B cell (primary cell): ENCODE measurements at regions not wholly inside any gene's neighbourhood (a gene's known extent, or its start where the extent isn't known, plus 50 kb on each side); places are given as distances from the start of the nearest gene placed in this dataset.

Source experiments
- ATAC-seq: fragments of 200-7000 bp; cut with Tn5 transposase; one replicate; pipeline ENCODE4 v1.10.0; 2021; ENCODE audit warnings: low read depth, mild to moderate bottlenecking, moderate number of reproducible peaks, moderate library complexity
- CTCF ChIA-PET: fragments of 350-600 bp; sonication (Branson Sonifier 250); formaldehyde crosslinking; loops from one replicate; lab custom pipeline; 2021; ENCODE audit warnings: antibody characterized with exemption, inconsistent platforms; lab: Charles Lee
- POLR2A ChIA-PET: fragments of 350-600 bp; sonication (Branson Sonifier 250); formaldehyde crosslinking; loops from one replicate; lab custom pipeline; 2021; ENCODE audit warnings: antibody characterized with exemption; lab: Charles Lee
- DNase-seq: peaks from one replicate; pipeline ENCODE4 v3.0.0; 2013
- H2AFZ ChIP-seq: 2 replicates; pipeline ENCODE4 v1.6.1; 2012; ENCODE audit warnings: mild to moderate bottlenecking, low read depth, low read length; ENCODE audit not compliant: insufficient read depth, poor library complexity, severe bottlenecking
- H3K27ac ChIP-seq, 2 donors: 1 replicate in 1 of 2; 2 replicates in 1 of 2; pipeline ENCODE4 v1.5.1; 2012 to 2013; ENCODE audit warnings: low read length in 2 of 2, mild to moderate bottlenecking in 2 of 2, moderate library complexity in 1 of 2
- H3K27me3 ChIP-seq, 4 experiments: fragments of 200-600 bp in 1 of 4; sonication (generic) in 1 of 4; replicated peaks in 1 of 4; 1 replicate in 2 of 4; 2 replicates in 2 of 4; pipeline versions ENCODE4 v1.6.1 to v1.7.0; 2013 to 2016; ENCODE audit warnings: low read length in 3 of 4, mild to moderate bottlenecking in 2 of 4, mixed read lengths in 1 of 4, moderate library complexity in 1 of 4; ENCODE audit not compliant: insufficient read depth in 4 of 4, control insufficient read depth in 3 of 4; ENCODE audit errors: control extremely low read depth in 1 of 4
- H3K36me3 ChIP-seq, 2 experiments: replicated peaks in 1 of 2; 1 replicate in 1 of 2; 2 replicates in 1 of 2; pipeline versions ENCODE4 v1.6.1 to v1.7.1; 2013; ENCODE audit warnings: low read length in 1 of 2; ENCODE audit not compliant: insufficient read depth in 2 of 2, control insufficient read depth in 1 of 2; ENCODE audit errors: control extremely low read depth in 1 of 2, extremely low read depth in 1 of 2
- H3K4me1 ChIP-seq, 2 donors: fragments of 200-600 bp in 1 of 2; sonication (generic) in 1 of 2; 1 replicate in 1 of 2; 2 replicates in 1 of 2; pipeline versions ENCODE4 v1.5.1 to v1.6.1; 2013 to 2017; ENCODE audit warnings: low read length in 2 of 2; ENCODE audit not compliant: control insufficient read depth in 2 of 2, insufficient read depth in 2 of 2
- H3K4me2 ChIP-seq: replicated peaks from 2 replicates; pipeline ENCODE3; 2012; ENCODE audit warnings: mild to moderate bottlenecking, low read depth, low read length; ENCODE audit not compliant: poor library complexity, severe bottlenecking
- H3K4me3 ChIP-seq, 5 experiments: fragments of 200-600 bp in 1 of 5; sonication (generic) in 1 of 5; 1 replicate in 3 of 5; 2 replicates in 2 of 5; pipeline versions ENCODE4 v1.5.1 to v1.7.0; 2011 to 2016; ENCODE audit warnings: low read length in 4 of 5, mild to moderate bottlenecking in 4 of 5, low read depth in 2 of 5, control low read depth in 1 of 5, moderate library complexity in 1 of 5; ENCODE audit not compliant: insufficient read depth in 1 of 5; ENCODE audit errors: control extremely low read depth in 1 of 5, extremely low read depth in 1 of 5
- H3K79me2 ChIP-seq: fragments of 200-600 bp; sonication (generic); one replicate; pipeline ENCODE4 v1.6.0; 2016; ENCODE audit warnings: low read length; ENCODE audit not compliant: control insufficient read depth, insufficient read depth
- H3K9ac ChIP-seq: fragments of 200-600 bp; sonication (generic); 2 replicates; pipeline ENCODE4 v1.6.1; 2017; ENCODE audit warnings: mild to moderate bottlenecking, low read length, moderate library complexity
- H3K9me3 ChIP-seq, 3 donors: one replicate each; pipeline versions ENCODE4 v1.6.1 to v1.7.1; 2013; ENCODE audit warnings: low read length in 2 of 3; ENCODE audit not compliant: control insufficient read depth in 2 of 3, insufficient read depth in 1 of 3; ENCODE audit errors: control extremely low read depth in 1 of 3
- H4K20me1 ChIP-seq: 2 replicates; pipeline ENCODE4 v1.6.0; 2012; ENCODE audit warnings: mild to moderate bottlenecking, low read length; ENCODE audit not compliant: insufficient read depth, control insufficient read depth, poor library complexity, severe bottlenecking
- H3K27ac Mint-ChIP-seq: one replicate; pipeline ENCODE4 v1.8.0; 2021; ENCODE audit warnings: mixed read lengths
- H3K27me3 Mint-ChIP-seq: one replicate; pipeline ENCODE4 v1.8.0; 2021; ENCODE audit warnings: mixed read lengths
- H3K4me1 Mint-ChIP-seq: one replicate; pipeline ENCODE4 v1.8.0; 2021; ENCODE audit warnings: mixed read lengths
- H3K4me3 Mint-ChIP-seq: one replicate; pipeline ENCODE4 v1.8.0; 2021; ENCODE audit warnings: mixed read lengths
- H3K9me3 Mint-ChIP-seq: one replicate; pipeline ENCODE4 v1.8.0; 2022; ENCODE audit warnings: mixed read lengths; ENCODE audit not compliant: insufficient read depth
- CTCF ChIP-seq: fragments of 200-600 bp; IDR thresholded peaks from one replicate; pipeline ENCODE4 v1.8.0; 2022; ENCODE audit warnings: antibody characterized with exemption, mild to moderate bottlenecking
- EZH2 ChIP-seq: IDR thresholded peaks from 2 replicates; pipeline ENCODE4 v1.6.1; 2012; ENCODE audit warnings: borderline replicate concordance, low read depth, mild to moderate bottlenecking, moderate library complexity, low read length; ENCODE audit not compliant: insufficient read depth, poor library complexity, severe bottlenecking
- WGBS: methylation state at CpG from one replicate; pipeline ENCODE4 v1.1.5; 2013; ENCODE audit warnings: missing lambda C conversion rate; ENCODE audit not compliant: insufficient coverage; 5-methylcytosine and 5-hydroxymethylcytosine counted together
- intact Hi-C: fragments of 100-400 bp; cut with micrococcal nuclease; formaldehyde crosslinking; loops from one replicate; pipeline ENCODE4 v1.10.0; 2022

- no peak for DNase-seq
- H3K27ac ChIP-seq, result no peak overlapping the region
- no peak overlapping the region for H3K4me3 ChIP-seq
- no peaks in the 10 kb centered on the region for H3K36me3 ChIP-seq
- ChIA-PET POLR2A (no interaction called here), CTCF (no interaction called here)
- H3K4me2 ChIP-seq, result no peak overlapping the region
- Mint-ChIP-seq H3K4me1 (no peaks in the 10 kb centered on the region), H3K4me3 (no peak overlapping the region), H3K27ac (no peak overlapping the region), H3K27me3 (no peaks in the 10 kb centered on the region), H3K9me3 (no peaks in the 10 kb centered on the region)
- H2AFZ ChIP-seq, result no peak overlapping the region
- H3K9ac ChIP-seq, result no peak overlapping the region
- no peaks in the 10 kb centered on the region for H3K27me3 ChIP-seq
- H3K9me3 ChIP-seq, result peaks cover 0 to 5% (median 0%) of the 10 kb centered on the region in 3 donors
- H4K20me1 ChIP-seq, result no peaks in the 10 kb centered on the region
- no peaks in the 10 kb centered on the region for H3K79me2 ChIP-seq
- no peak for TF ChIP-seq CTCF
- no peak for TF ChIP-seq EZH2
- H3K4me1 ChIP-seq, result no peaks in the 10 kb centered on the region
- no peak for ATAC-seq
- intact Hi-C loops, result no loop called here
- WGBS, result 100% methylated on average over 3 of the region's 5 CpGs
Observed at GRCh38 chr20:39773380-39774000, 811.3 kb downstream of the DHX35 start.

- TF ChIP-seq CTCF (no peak), EZH2 (no peak)
- Mint-ChIP-seq H3K4me3 (no peak overlapping the region), H3K27ac (no peak overlapping the region), H3K9me3 (no peaks in the 10 kb centered on the region), H3K27me3 (peaks cover 3% of the 10 kb centered on the region), H3K4me1 (no peaks in the 10 kb centered on the region)
- Histone ChIP-seq H3K4me3 (no peak overlapping the region), H3K9me3 (peaks cover 0 to 12% (median 4%) of the 10 kb centered on the region in 3 donors), H3K27ac (no peak overlapping the region), H3K79me2 (no peaks in the 10 kb centered on the region), H2AFZ (no peak overlapping the region), H3K9ac (no peak overlapping the region), H3K4me2 (no peak overlapping the region), H4K20me1 (no peaks in the 10 kb centered on the region), H3K27me3 (no peaks in the 10 kb centered on the region), H3K36me3 (no peaks in the 10 kb centered on the region), H3K4me1 (no peaks in the 10 kb centered on the region)
- no CpG with 5 or more reads among the region's 1 CpG for WGBS
- intact Hi-C loops, result no loop called here
- ChIA-PET POLR2A (no interaction called here), CTCF (no interaction called here)
- DNase-seq (no peak), ATAC-seq (no peak)
Observed at GRCh38 chr20:39767352-39767751, 805.2 kb downstream of the DHX35 start.
